ENCODE measurements at regions not wholly inside any gene's neighbourhood (a gene's known extent, or its start where the extent isn't known, plus 50 kb on each side); places are given as distances from the start of the nearest gene placed in this dataset.

GRCh38 chr4:24073948-24074347, 184.1 kb upstream of the PPARGC1A start:
- Mint-ChIP-seq H3K9me3 (peaks cover 8% of the 10 kb centered on the region; the same call in 1 of the 2 replicates), H3K27ac (no peak overlapping the region), H3K4me3 (no peak overlapping the region), H3K4me1 (peaks cover 10% of the 10 kb centered on the region), H3K27me3 (ENCODE audit: low read depth) (no peaks in the 10 kb centered on the region), H3K36me3 (no peaks in the 10 kb centered on the region)
- DNase-seq (ENCODE audit: low spot score) (no peak), ATAC-seq (no peak)
- TF ChIP-seq GRHL2 (CRISPR knock-in tag; IDR thresholded peaks at IDR 0.05; ENCODE audit: insufficient replicate concordance, severe bottlenecking) (no peak), JAZF1 (CRISPR knock-in tag; IDR thresholded peaks at IDR 0.05) (no peak), PRRX2 (CRISPR knock-in tag; IDR thresholded peaks at IDR 0.05) (no peak), SMAD3 (CRISPR knock-in tag; IDR thresholded peaks at IDR 0.05; ENCODE audit: borderline replicate concordance) (no peak), ZNF281 (CRISPR knock-in tag; IDR thresholded peaks at IDR 0.05) (no peak), TP53 (CRISPR knock-in tag; IDR thresholded peaks at IDR 0.05) (no peak), ATF3 (CRISPR knock-in tag; conservative IDR thresholded peaks at IDR 0.05) (no peak), JUN (CRISPR knock-in tag; IDR thresholded peaks at IDR 0.05) (no peak), IRF2 (CRISPR knock-in tag; IDR thresholded peaks at IDR 0.05; ENCODE audit: borderline replicate concordance, low read depth) (no peak), ZNF232 (CRISPR knock-in tag; IDR thresholded peaks at IDR 0.05) (no peak)
- TF ChIP-seq, protein P1, sequence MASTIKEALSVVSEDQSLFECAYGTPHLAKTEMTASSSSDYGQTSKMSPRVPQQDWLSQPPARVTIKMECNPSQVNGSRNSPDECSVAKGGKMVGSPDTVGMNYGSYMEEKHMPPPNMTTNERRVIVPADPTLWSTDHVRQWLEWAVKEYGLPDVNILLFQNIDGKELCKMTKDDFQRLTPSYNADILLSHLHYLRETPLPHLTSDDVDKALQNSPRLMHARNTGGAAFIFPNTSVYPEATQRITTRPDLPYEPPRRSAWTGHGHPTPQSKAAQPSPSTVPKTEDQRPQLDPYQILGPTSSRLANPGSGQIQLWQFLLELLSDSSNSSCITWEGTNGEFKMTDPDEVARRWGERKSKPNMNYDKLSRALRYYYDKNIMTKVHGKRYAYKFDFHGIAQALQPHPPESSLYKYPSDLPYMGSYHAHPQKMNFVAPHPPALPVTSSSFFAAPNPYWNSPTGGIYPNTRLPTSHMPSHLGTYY (CRISPR knock-in tag; IDR thresholded peaks at IDR 0.05), result no peak
- TF ChIP-seq, protein P2, sequence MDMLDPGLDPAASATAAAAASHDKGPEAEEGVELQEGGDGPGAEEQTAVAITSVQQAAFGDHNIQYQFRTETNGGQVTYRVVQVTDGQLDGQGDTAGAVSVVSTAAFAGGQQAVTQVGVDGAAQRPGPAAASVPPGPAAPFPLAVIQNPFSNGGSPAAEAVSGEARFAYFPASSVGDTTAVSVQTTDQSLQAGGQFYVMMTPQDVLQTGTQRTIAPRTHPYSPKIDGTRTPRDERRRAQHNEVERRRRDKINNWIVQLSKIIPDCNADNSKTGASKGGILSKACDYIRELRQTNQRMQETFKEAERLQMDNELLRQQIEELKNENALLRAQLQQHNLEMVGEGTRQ (CRISPR knock-in tag; IDR thresholded peaks at IDR 0.05), result no peak
- TF ChIP-seq, protein P3, sequence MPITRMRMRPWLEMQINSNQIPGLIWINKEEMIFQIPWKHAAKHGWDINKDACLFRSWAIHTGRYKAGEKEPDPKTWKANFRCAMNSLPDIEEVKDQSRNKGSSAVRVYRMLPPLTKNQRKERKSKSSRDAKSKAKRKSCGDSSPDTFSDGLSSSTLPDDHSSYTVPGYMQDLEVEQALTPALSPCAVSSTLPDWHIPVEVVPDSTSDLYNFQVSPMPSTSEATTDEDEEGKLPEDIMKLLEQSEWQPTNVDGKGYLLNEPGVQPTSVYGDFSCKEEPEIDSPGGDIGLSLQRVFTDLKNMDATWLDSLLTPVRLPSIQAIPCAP (CRISPR knock-in tag; IDR thresholded peaks at IDR 0.05), result no peak
- CTCF ChIA-PET, result no interaction called here
- POLR2A ChIA-PET, result no interaction called here

- CTCF ChIA-PET, result interaction anchor here (1.4 kb wide), 1 partner anchor 139 kb away, joined by 4 read pairs; no protein-coding TSS in a partner anchor
- Mint-ChIP-seq H3K9me3 (peaks cover 8% of the 10 kb centered on the region; the same call in 1 of the 2 replicates), H3K4me3 (no peak overlapping the region), H3K27ac (no peak overlapping the region), H3K27me3 (ENCODE audit: low read depth) (no peaks in the 10 kb centered on the region), H3K4me1 (peaks cover 14% of the 10 kb centered on the region), H3K36me3 (no peaks in the 10 kb centered on the region)
- DNase-seq (ENCODE audit: low spot score) (no peak), ATAC-seq (no peak)
- POLR2A ChIA-PET, result no interaction called here
- TF ChIP-seq CDX4 (CRISPR knock-in tag; IDR thresholded peaks at IDR 0.05; ENCODE audit: borderline replicate concordance), result no peak
- TF ChIP-seq HMGA2 (CRISPR knock-in tag; IDR thresholded peaks at IDR 0.05), result peak; percentile 91; the same call in 1 of the 2 replicates
Observed at GRCh38 chr4:24071612-24072372, 181.9 kb upstream of the PPARGC1A start.
